GM21723 (cell line): ENCODE measurements at regions not wholly inside any gene's neighbourhood (a gene's known extent, or its start where the extent isn't known, plus 50 kb on each side); places are given as distances from the start of the nearest gene placed in this dataset.
"Not testable (repeated sequence)": the region's sequence is repeated elsewhere in the genome, so short reads cannot be mapped to it uniquely, and the experiment has no call there.

Experiments used
- ATAC-seq: cut with Tn5 transposase; IDR thresholded peaks from one replicate; pipeline ENCODE4 v1.9.1; 2021; ENCODE audit warnings: mild to moderate bottlenecking, moderate library complexity; ENCODE audit not compliant: unreplicated experiment

DNA sequence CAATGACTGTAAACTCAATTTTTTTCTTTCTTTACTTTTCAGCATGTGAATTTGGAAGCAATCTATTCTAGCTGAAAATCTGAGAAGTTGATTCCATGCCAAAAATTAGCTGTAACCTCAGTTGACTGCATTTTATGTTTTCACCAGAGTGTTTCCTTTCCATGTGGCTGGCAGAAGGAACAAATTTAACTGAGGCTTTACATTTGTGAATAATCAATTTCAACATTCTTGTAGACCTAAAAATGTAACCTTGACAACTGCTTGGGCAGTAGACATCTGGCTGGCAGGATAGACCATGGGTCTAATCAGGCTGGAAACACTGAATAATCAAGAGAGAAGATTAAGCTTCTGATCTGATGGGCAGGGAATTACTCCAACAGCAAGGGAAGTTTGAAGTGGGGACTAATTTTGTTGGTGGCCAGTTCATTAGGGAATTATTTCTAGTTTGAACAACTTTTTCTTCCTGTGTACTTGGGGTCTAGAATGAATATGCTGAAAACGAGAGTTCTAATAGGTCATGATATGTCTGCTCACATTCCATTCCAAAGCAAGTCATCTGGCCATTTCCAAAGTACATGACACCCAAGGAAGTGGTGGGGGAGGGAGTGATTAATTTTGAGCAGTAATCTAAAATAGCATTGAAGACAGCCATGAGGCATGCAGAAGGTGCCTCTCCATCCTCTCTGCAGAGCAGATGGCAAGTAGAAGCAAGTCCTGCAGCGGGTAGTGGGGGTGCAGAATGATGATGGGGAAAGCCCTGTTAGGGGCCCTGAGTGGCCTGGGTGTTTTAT lies 68.2 kb downstream of the ATP23 start:
- ATAC-seq = no peak

DNA sequence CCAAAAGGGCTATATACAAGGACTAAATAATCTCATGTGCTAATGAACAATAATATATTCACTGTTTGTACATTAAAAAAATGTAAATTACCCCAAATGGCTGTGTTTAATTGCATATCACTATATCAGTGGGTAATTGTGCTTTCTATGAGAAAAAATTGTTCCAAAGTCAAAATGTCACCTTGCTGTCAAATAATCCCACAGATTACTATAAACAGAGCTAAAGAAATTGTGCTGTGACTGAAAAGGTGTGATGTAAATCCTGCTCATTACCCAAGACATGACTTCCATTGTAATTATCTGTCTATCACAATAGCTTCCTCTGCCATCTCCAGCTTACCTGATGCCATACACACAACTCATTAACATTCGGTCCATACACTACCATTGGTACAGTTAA lies 70.3 kb downstream of the ATP23 start:
- no peak for ATAC-seq

DNA sequence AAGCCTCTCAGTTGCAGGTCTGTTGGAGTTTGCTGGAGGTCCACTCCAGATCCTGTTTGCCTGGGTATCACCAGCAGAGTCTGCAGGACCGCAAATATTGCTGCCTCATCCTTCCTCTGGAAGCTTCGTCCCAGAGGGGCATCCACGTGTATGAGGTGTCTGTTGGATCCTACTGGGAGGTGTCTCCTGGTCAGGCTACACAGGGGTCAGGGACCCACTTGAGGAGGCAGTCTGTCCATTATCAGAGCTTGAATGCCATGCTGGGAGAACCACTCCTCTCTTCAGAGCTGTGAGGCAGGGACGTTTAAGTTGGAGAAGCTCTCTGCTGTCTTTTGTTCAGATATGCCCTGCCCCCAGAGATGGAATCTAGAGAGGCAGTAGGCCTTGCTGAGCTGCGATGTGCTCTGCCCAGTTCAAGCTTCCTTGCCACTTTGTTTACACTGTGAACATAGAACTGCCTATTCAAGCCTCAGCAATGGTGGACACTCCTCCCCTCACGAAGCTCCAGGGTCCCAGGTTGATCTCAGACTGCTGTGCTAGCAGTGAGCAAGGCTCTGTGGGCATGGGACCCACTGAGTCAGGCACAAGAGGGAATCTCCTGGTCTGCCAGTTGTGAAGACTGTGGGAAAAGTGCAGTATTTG lies 81.1 kb downstream of the ATP23 start:
- not testable (repeated sequence) for ATAC-seq

DNA sequence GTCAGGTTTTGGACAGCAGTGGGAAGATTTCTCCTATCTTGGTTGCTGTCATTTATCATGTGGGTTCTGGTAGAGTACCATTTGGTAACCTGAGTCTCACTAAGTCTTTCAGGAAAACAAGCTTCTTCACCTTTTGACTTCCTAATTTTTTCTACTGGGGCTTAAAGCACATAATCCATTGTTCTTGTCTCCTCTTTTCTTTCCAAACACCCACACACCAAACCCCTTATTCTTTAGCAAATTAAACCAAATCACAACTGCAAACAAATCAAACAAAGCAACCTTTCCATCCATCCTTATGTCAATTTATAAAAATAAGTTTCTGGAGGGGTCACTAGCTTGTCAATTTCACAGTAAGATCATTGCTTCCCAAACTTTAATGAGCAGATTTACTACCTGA lies 84.1 kb downstream of the ATP23 start:
- no peak for ATAC-seq

DNA sequence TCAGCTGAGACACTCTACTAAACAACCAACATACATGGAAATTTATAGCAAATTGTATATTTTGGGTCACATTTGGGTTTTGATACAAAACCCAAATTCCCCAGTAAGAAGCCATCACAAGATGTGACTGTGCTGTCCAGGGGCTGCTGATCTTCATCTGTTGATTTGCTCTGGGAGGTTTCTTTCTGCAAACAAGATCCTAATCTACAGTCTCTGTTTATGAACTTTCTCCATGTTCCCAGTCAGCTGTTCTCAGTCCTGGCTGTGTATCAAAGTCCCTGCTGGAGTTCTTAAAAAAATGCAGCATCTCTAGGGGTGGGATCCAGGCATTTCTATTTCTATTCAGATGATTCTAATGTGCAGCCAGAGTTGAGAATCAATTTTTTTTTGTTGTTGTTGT lies 85.1 kb downstream of the ATP23 start:
- no peak for ATAC-seq

DNA sequence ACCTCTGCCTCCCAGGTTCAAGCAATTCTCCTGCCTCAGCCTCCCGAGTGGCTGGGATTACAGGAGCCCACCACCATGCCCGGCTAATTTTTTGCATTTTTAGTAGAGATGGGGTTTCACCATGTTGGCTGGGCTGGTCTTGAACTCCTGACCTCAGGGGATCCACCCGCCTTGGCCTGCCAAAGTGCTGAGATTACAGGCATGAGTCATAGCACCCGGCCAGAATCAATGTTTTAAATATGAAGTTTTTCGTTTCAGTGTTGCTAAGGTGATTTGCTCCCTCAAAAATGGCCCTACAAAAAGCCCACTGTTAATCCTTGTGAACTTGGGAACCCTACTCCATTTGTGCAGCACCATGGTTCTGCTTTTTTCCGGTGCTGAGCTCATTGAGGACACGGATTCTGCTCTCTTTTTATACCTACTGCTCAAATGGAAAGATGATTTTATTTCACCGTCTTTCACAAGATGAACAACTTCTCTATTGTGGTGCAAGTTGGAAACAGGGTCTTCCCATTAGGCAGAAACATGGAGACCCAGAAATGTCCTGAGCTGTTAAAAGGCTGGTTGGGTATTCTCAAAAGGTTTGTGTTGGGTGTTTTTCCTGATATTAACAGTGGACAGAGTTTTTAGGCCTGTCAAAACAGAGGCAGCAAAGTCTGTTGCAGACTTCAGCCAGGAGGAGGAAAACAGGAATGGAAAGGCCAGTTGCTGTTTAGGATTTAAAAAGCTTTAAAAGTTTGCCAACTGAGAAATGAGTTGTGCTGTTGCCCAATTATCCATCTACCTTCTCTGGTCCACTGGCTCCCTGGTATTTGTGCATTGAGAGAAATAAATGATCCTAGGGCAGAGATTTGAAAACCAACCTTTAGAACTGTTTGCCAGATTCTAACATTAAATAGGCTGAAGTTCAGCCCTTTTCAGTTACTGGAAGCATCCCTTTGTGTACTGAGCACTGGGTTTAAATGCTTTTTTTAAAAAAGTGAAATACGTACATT lies 85.8 kb downstream of the ATP23 start:
- no peak for ATAC-seq

DNA sequence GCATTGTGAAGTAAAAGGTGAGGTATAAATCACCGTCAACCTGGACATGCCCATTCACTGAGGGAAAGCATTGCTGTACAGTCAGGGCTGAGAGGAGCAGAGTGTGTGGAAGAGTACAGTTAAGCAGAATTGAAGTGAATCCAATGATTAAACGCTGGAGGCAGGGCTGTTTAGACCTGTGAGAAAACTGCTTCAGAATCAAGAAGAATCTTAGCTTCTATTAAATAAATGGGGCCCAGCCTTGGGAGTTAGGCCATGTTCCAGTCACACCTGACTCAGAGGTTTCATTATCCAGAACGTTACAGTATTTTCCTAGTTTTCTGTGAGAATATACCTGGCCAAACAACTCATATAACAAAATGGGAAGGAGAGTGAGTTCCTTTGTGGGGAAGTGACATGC lies 86.9 kb downstream of the ATP23 start:
- no peak for ATAC-seq

DNA sequence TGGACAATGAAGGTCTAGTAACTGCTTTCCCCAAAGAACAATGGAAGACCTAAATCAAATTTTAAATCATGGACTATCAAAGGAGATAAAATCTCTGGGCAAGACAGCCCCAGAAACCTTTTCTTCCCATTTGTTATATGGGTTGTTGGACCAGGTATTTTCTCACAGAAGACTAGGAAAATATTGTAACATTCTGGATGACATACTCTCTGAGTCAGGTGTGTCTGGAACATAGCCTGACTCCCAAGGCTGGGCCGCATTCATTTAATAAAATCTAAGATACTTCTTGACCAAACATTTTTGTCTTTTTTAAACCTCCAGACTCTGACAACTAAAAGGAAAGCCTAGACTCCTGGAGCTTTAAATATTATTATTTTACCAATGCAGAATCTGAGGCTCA lies 87.9 kb downstream of the ATP23 start:
- ATAC-seq = no peak

DNA sequence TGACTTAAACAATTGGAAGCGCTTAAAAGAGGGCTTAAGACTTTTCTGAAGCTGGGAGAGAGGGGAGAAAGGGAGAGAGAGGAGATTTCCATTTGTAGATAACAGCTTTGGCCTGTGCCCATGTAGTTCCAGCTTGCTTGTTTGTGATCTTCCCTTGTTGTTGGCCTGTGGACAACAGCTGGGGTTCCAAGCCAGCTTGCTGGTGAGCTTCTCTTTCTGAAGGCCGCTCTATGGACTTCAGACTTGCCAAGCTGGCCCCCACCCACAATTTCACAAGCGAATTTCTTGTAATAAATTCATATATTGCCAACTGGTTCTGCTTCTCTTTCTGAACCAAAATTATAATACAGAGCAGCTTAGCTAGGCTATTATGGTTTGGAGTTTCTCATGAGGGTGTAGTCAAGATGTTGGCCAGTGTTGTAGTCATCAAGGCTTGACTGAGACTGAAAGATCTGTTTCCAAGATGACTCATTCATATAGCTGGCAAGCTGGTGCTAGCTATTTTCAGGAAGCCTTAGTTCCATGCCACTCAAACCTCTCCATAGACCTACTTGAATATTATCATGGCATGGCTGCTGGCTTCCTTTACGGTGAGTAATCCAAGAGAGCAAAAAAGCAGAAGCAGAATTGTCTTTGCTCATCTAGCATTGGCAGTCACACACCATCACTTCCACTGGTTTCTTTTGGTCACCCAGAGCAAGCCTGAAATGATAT lies 89.4 kb downstream of the ATP23 start:
- no peak for ATAC-seq

DNA sequence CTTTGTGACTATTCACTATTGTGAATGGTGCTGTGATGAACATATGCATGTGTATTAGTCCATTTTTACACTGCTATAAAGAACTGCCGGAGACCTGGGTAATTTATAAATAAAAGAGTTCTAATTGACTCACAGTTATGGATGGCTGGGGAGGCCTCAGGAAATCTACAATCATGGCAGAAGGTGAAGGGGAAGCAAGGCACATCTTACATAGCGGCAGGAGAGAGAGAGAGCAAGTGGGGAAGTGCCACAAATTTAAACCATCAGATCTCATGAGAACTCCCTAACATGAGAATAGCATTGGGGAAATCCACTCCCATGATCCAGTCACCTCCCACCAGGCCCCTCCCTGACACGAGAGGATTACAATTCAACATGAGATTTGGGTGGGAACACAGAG lies 90.8 kb downstream of the ATP23 start:
- no peak for ATAC-seq

DNA sequence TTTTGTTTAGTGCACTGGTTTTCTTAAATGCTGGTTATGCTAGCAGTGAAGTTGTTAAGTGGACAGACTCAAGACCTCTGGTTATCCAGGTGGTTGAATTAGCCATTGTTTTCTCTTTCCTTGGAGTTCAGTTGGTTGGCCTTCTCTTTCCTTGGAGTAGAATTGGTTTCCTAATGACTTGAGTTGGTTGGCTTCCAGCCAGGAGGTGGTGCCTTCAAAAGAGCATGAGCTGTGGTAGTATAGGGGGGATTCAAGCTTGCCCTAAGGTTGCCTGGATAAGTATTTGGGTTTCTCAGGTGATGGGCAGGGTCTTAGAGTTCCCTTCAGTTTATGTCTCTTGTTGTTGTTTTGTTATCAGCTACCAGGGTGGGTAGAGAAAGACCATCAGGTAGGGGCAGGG lies 92.5 kb downstream of the ATP23 start:
- no peak for ATAC-seq

DNA sequence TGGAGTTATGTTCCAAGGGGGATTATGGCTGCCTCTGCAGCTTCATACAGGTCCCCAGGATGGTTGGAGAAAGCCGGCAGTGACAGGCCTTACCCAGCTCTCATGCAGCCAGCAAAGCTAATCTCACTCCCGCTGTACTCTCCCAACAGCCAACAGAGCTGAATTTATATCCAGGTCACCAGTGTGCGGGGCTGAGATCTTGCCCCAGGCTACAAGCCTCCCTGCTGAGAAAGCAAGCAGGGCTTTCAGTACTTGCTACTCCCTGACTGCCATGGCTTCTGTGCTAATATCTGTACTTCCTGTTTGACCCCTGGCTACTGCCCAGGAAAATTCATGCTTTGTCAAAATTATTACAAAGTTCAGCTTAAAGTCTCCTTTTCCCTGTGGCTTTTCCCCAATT lies 92.9 kb downstream of the ATP23 start:
- no peak for ATAC-seq

DNA sequence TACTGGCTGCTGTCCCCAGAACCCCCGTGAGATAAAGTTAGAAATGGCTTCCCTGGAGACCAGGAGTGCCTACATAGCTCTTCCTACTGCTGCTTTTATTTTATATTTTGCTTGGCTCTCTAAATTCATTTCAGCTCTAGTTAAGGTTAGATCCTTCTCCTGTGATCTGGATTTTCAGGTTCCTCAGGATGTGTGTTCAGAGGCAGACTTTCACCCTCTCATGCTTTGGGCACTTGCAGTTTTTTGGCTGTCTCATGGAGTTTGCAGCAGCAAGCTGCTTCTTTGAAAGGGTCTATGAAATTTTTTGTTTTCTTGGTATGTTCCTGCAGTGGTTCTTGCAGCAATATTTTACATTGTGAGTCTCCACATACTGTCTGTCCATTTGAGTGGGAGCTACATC lies 93.3 kb downstream of the ATP23 start:
- no peak for ATAC-seq

DNA sequence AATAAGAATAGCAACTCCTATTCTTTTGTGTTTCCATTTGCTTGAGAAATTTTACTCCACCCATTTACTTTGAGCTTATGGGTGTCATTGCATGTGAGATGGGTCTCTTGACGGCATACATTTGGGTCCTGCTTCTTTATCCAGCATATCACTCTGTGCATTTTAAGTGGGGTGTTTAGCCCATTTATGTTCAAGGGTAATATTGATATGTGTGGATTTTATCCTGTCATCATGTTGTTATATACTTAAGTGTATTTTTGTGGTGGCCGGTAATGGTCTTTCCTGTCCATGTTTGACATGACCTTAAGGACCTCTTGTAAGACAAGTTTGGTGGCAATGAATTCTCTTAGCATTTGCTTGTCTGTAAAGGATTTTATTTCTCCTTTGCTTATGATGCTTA lies 100.1 kb downstream of the ATP23 start:
- no peak for ATAC-seq

DNA sequence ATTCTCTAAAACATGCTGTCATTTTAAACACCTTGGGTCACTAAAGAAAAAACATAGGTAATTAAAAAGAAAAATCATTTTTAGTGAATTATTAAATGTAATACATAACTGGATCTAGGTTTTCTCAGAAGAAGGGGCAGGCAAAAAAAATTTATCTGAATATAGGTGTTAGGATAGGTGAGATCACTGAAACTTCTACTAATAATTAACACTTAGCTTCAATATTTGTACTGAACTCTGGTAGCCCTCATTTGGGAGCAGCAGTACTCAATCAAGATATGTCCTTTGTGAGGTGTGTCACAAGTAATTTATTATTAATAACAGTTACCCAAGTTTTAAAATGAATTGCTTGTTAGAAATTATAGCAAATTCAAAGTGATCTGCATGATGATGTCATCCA lies 103.6 kb downstream of the ATP23 start:
- no peak for ATAC-seq

DNA sequence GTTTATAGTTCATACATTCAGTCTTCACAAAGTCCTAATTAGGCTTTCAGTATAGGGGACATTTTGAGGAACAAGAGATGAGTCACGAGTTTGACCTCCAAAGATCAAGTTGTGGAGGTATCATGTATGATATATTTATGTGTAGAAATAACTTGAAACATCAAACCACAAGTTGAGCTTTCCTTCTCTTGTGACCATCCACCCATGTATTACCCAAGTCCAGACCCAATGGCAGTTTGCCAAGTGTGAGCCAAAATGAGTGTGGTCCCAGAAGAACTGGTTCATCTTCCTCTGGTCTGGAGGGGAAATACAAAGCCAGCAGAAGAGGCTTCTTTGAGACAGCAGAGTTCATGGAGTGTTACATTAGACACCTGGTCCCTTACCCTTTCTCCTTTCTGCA lies 104.9 kb downstream of the ATP23 start:
- ATAC-seq = no peak

DNA sequence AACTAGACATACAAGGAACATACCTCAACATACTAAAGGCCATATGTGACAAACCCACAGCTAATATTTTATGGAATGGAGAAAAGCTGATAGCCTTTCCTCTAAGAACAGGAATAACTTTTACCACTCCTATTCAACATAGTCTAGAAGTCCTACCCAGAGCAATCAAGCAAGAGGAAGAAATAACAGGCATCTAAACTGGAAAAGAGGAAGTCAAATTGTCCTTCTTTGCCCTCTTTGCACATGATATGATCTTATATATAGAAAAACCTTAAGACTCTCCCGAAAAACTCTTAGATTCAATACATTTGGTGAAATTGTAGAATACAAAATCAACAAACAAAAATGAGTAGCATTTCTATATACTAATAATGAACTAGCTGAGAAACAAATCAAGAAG lies 110.0 kb downstream of the ATP23 start:
- no peak for ATAC-seq

DNA sequence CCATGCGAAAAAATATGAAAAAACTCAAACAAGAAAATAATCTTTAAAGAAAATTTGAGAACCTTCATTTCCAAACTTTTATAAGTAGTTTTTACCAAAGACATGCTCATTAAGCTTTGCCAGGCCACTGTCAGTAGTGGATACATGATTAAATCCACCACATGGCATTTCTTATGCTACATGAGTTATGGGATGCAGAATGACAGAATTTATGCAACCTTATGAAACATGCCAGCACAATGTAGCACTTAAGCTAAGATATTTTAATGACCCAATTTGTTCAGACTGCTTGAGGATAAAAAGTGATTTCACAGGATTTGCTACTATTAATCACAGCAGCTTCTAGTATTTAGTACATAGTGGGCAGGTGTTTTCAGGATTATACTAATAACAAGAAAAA lies 123.3 kb downstream of the ATP23 start:
- no peak for ATAC-seq

DNA sequence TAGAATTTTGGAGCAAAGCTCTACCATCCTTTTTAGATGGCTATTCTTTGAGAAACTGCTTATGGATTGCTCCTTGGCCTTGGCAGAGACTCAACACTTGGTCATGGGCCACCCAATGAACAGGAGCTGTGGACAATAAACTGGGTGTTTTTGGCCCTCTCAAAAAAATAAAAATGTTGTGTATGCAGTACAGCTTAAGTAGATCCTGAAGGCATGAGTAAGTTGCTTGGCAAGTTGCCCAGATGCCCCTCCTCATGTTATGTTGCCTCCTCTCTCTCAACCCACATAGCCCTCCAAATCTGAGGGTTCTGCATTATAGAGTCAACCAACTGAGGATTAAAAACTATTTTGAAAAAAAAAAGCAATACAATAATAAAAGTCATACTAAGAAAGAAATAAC lies 124.9 kb downstream of the ATP23 start:
- no peak for ATAC-seq

DNA sequence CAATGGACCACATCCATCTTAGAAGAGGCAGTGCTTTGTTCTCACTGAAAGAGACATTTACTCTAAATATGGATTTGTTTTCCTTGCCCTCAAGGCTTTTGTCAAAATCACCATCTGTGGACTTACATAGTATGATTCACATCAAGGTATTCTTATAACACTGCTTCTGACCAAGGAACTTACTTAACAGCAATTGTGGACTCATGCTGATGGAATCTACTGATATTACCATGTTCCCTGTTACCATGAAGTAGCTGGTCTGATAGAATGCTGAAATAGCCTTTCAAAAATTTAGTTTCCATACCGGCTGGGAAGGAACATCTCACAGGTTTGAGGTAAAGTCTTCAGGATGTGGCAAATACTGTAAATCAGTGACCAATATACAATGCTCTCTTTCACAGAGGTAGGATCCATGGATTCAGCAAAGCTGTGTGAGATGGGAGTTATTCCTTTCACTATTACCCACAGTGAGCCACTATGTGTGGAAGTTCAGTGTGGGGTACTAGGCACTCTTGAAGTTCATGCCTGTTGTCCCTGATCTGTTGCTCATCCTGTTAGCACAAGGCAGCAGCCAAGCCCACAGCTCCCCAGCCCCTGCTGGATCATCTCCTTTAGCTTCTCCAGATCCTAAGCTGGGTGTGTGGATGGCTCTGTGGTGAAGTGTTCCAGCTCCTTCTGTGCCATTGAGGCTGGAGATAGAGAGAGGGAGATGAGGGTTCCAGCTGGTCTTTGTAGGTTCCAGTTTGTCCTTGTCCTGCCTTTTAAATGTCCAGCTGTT lies 126.4 kb downstream of the ATP23 start:
- no peak for ATAC-seq
